SK-N-SH (cell line): ENCODE measurements at regions not wholly inside any gene's neighbourhood (a gene's known extent, or its start where the extent isn't known, plus 50 kb on each side); places are given as distances from the start of the nearest gene placed in this dataset.

Experiments
- CTCF ChIA-PET: fragments of 300-600, 350-600 bp; formaldehyde crosslinking; extraction: SDS; loops from one replicate; lab custom pipeline; 2021; lab: Yijun Ruan, JAX
- POLR2A ChIA-PET: fragments of 350-600 bp; sonication (Branson Sonifier 250); formaldehyde crosslinking; extraction: SDS; loops from one replicate; lab custom pipeline; 2020; ENCODE audit warnings: antibody characterized with exemption, inconsistent platforms; lab: Yijun Ruan, JAX
- DNase-seq: peaks from one replicate; pipeline ENCODE4 v3.0.0; 2012
- H2AFZ ChIP-seq: fragments of 200-600 bp; sonication (generic); 2 replicates; pipeline ENCODE4 v1.8.1; 2016; ENCODE audit warnings: antibody characterized with exemption, mild to moderate bottlenecking, low read depth
- H3F3A ChIP-seq: fragments of 200-600 bp; sonication (generic); replicated peaks from 2 replicates; pipeline ENCODE3; 2016; ENCODE audit warnings: antibody characterized with exemption, mild to moderate bottlenecking; ENCODE audit not compliant: insufficient read depth
- H3K27ac ChIP-seq, 2 experiments: fragments of 200-500 bp in 1 of 2; fragments of 200-600 bp in 1 of 2; sonication (Bioruptor generic) in 1 of 2; sonication (generic), shearing (Covaris generic) in 1 of 2; 2 replicates each; pipeline versions ENCODE4 v1.5.1 to v1.6.1; 2014 to 2016; ENCODE audit warnings: low read depth in 2 of 2, inconsistent platforms in 1 of 2, low read length in 1 of 2, mild to moderate bottlenecking in 1 of 2, mixed read lengths in 1 of 2
- H3K27me3 ChIP-seq: fragments of 200-600 bp; sonication (generic), shearing (Covaris generic); 2 replicates; pipeline ENCODE4 v1.6.1; 2016; ENCODE audit warnings: mixed run types; ENCODE audit not compliant: insufficient read depth
- H3K36me3 ChIP-seq, 2 experiments: fragments of 200-500 bp in 1 of 2; fragments of 200-600 bp in 1 of 2; sonication (Bioruptor generic) in 1 of 2; sonication (generic) in 1 of 2; replicated peaks in 1 of 2; 2 replicates each; pipeline versions ENCODE3 to v1.5.1; 2014 to 2016; ENCODE audit warnings: low read length in 1 of 2, mild to moderate bottlenecking in 1 of 2; ENCODE audit not compliant: insufficient read depth in 2 of 2, control insufficient read depth in 1 of 2
- H3K4me1 ChIP-seq, 2 experiments: fragments of 200-500 bp in 1 of 2; fragments of 200-600 bp in 1 of 2; sonication (Bioruptor generic) in 1 of 2; sonication (generic), shearing (Covaris generic) in 1 of 2; 2 replicates each; pipeline versions ENCODE4 v1.5.1 to v1.6.1; 2014 to 2016; ENCODE audit warnings: low read depth in 1 of 2, low read length in 1 of 2, mixed run types in 1 of 2; ENCODE audit not compliant: insufficient read depth in 2 of 2, control insufficient read depth in 1 of 2
- H3K4me2 ChIP-seq: fragments of 200-600 bp; sonication (generic), shearing (Covaris generic); 2 replicates; pipeline ENCODE4 v1.6.1; 2017; ENCODE audit warnings: mixed run types
- H3K4me3 ChIP-seq, 2 experiments: fragments of 200-500 bp in 1 of 2; fragments of 200-600 bp in 1 of 2; sonication (Bioruptor generic) in 1 of 2; sonication (generic), shearing (Covaris generic) in 1 of 2; 2 replicates each; pipeline versions ENCODE4 v1.5.1 to v1.8.1; 2014 to 2016; ENCODE audit warnings: low read depth in 2 of 2, inconsistent platforms in 1 of 2, low read length in 1 of 2, mild to moderate bottlenecking in 1 of 2, mixed read lengths in 1 of 2, moderate library complexity in 1 of 2
- H3K79me2 ChIP-seq: fragments of 200-600 bp; sonication (generic); 2 replicates; pipeline ENCODE4 v1.8.1; 2017; ENCODE audit warnings: mild to moderate bottlenecking; ENCODE audit not compliant: insufficient read depth
- H3K9ac ChIP-seq: fragments of 200-600 bp; sonication (generic); 2 replicates; pipeline ENCODE4 v1.6.1; 2017; ENCODE audit warnings: mixed run types
- H3K9me2 ChIP-seq: fragments of 200-600 bp; sonication (generic); 2 replicates; pipeline ENCODE4 v1.6.1; 2017; ENCODE audit warnings: mixed run types
- H3K9me3 ChIP-seq: fragments of 200-600 bp; sonication (generic); 2 replicates; pipeline ENCODE4 v1.6.1; 2017; ENCODE audit warnings: mixed run types, mild to moderate bottlenecking, moderate library complexity
- H4K20me1 ChIP-seq: fragments of 200-600 bp; sonication (generic); 2 replicates; pipeline ENCODE4 v1.6.1; 2017; ENCODE audit warnings: mild to moderate bottlenecking, mixed run types; ENCODE audit not compliant: insufficient read depth
- CHD2 ChIP-seq: fragments of 150-350 bp; IDR thresholded peaks from 2 replicates; pipeline ENCODE4 v1.6.1; 2018; ENCODE audit warnings: low read length; ENCODE audit not compliant: partially characterized antibody
- CTCF ChIP-seq: fragments of 200-600 bp; sonication (generic); IDR thresholded peaks from 2 replicates; pipeline ENCODE4 v1.6.1; 2017; ENCODE audit warnings: antibody characterized with exemption, mild to moderate bottlenecking, moderate library complexity
- ELF1 ChIP-seq: IDR thresholded peaks from 2 replicates; pipeline ENCODE4 v1.4.0; 2012
- EZH2phosphoT487 ChIP-seq: fragments of 200-600 bp; sonication (generic); IDR thresholded peaks from 2 replicates; pipeline ENCODE4 v1.6.1; 2017; ENCODE audit warnings: low read depth, mixed run types, mild to moderate bottlenecking, antibody characterized with exemption, moderate library complexity, borderline replicate concordance
- FOSL2 ChIP-seq: IDR thresholded peaks from 2 replicates; pipeline ENCODE4 v1.4.0; 2012; ENCODE audit warnings: low read depth, mild to moderate bottlenecking, moderate library complexity, borderline replicate concordance
- IRF3 ChIP-seq: fragments of 150-350 bp; IDR thresholded peaks from 2 replicates; pipeline ENCODE4 v1.6.1; 2016; ENCODE audit warnings: mild to moderate bottlenecking, low read depth, low read length
- JUND ChIP-seq: IDR thresholded peaks from 2 replicates; pipeline ENCODE4 v1.4.0; 2012
- NRF1 ChIP-seq: IDR thresholded peaks from 2 replicates; pipeline ENCODE4 v1.6.1; 2012; ENCODE audit warnings: low read depth, mild to moderate bottlenecking, low read length
- PBX3 ChIP-seq: IDR thresholded peaks from 2 replicates; pipeline ENCODE4; 2012
- REST ChIP-seq: IDR thresholded peaks from 2 replicates; pipeline ENCODE4 v1.6.1; 2012; ENCODE audit warnings: mild to moderate bottlenecking, low read depth, low read length, moderate library complexity
- RFX5 ChIP-seq: IDR thresholded peaks from 2 replicates; pipeline ENCODE4 v1.6.1; 2012; ENCODE audit warnings: mild to moderate bottlenecking, improper control_type of control experiment, low read length
- SIN3A ChIP-seq: IDR thresholded peaks from 2 replicates; pipeline ENCODE4 v1.6.1; 2012; ENCODE audit warnings: low read depth, mild to moderate bottlenecking, low read length, moderate library complexity, borderline replicate concordance
- TCF12 ChIP-seq: IDR thresholded peaks from 2 replicates; pipeline ENCODE4 v1.4.0; 2012
- TEAD4 ChIP-seq: IDR thresholded peaks from 2 replicates; pipeline ENCODE4 v1.4.0; 2012; ENCODE audit warnings: mild to moderate bottlenecking, borderline replicate concordance; ENCODE audit not compliant: insufficient read depth
- USF1 ChIP-seq: IDR thresholded peaks from 2 replicates; pipeline ENCODE4 v1.4.0; 2012; ENCODE audit warnings: low read depth, borderline replicate concordance
- USF2 ChIP-seq: fragments of 150-350 bp; IDR thresholded peaks from 2 replicates; pipeline ENCODE4 v1.6.1; 2017; ENCODE audit warnings: antibody characterized with exemption, low read length, low read depth, borderline replicate concordance
- WGBS: methylation state at CpG from one replicate; pipeline ENCODE4 v1.1.6; 2017; ENCODE audit warnings: low lambda C conversion rate; 5-methylcytosine and 5-hydroxymethylcytosine counted together

- Histone ChIP-seq H3K27me3 (no peaks in the 10 kb centered on the region), H3K79me2 (no peaks in the 10 kb centered on the region), H2AFZ (no peak overlapping the region), H3K4me1 (peaks cover 0 to 28% of the 10 kb centered on the region in 2 experiments; a peak in 2 of 4 replicates), H3K4me3 (no peak overlapping the region)
- ChIA-PET CTCF (no interaction called here), POLR2A (no interaction called here)
- TF ChIP-seq FOSL2 (no peak), ELF1 (no peak), TCF12 (no peak), USF1 (no peak), IRF3 (no peak), EZH2phosphoT487 (no peak), TEAD4 (no peak), SIN3A (no peak), CTCF (no peak)
- TF ChIP-seq, all 33 proteins: peak for 0
- WGBS, result 26% methylated on average over 6 of the region's 6 CpGs
- Histone ChIP-seq H4K20me1 (no peaks in the 10 kb centered on the region), H3K27ac (no peak overlapping the region), H3K9me2 (no peaks in the 10 kb centered on the region), H3F3A (no peaks in the 10 kb centered on the region), H3K36me3 (no peaks in the 10 kb centered on the region), H3K9ac (no peak overlapping the region), H3K9me3 (no peaks in the 10 kb centered on the region), H3K4me2 (no peak overlapping the region)
- no peak for DNase-seq
These were observed 315.8 kb downstream of the HAPSTR1 start for GRCh38 chr16:9407206-9407758.

GRCh38 chr16:9408297-9408878 is 316.9 kb downstream of the HAPSTR1 start:
- 10% methylated on average over 9 of the region's 9 CpGs for WGBS

More at GRCh38 chr16:9408297-9408878, 316.9 kb downstream of the HAPSTR1 start:
- no peak overlapping the region for H3K4me3 ChIP-seq
- no peak for DNase-seq
- TF ChIP-seq PBX3, result no peak
- no peak for TF ChIP-seq TCF12
- no peak for TF ChIP-seq NRF1
- TF ChIP-seq FOSL2, result no peak
- TF ChIP-seq REST, result no peak
- no peak for TF ChIP-seq RFX5
- no peak for TF ChIP-seq CHD2
- TF ChIP-seq TEAD4, result no peak
- no peak for TF ChIP-seq JUND
- TF ChIP-seq USF2, result no peak
- no peak for TF ChIP-seq SIN3A
- H3K9ac ChIP-seq, result no peak overlapping the region
- H3K9me2 ChIP-seq, result no peaks in the 10 kb centered on the region
- no peaks in the 10 kb centered on the region for H4K20me1 ChIP-seq
- ChIA-PET POLR2A (no interaction called here), CTCF (interaction anchor here (1.5 to 1.6 kb wide), 2 partner anchors 10 to 110 kb away, joined by 3 to 4 read pairs; no protein-coding TSS in a partner anchor)
- H3K27ac ChIP-seq, result no peak overlapping the region
- no peaks in the 10 kb centered on the region for H3F3A ChIP-seq
- H3K4me1 ChIP-seq, result peaks cover 0 to 31% of the 10 kb centered on the region in 2 experiments; a peak in 2 of 4 replicates
- no peaks in the 10 kb centered on the region for H3K9me3 ChIP-seq
- no peak overlapping the region for H3K4me2 ChIP-seq
- H3K36me3 ChIP-seq, result no peaks in the 10 kb centered on the region
- H2AFZ ChIP-seq, result no peak overlapping the region
- H3K27me3 ChIP-seq, result no peaks in the 10 kb centered on the region
- H3K79me2 ChIP-seq, result no peaks in the 10 kb centered on the region
